ENCODE measurements at regions not wholly inside any gene's neighbourhood (a gene's known extent, or its start where the extent isn't known, plus 50 kb on each side); places are given as distances from the start of the nearest gene placed in this dataset.

- 24 to 28% methylated on average over 1 of the region's 1 CpG for WGBS, 2 donors
- H3K9me3 ChIP-seq (ENCODE audit: control insufficient read depth in 2 of 2, insufficient read depth in 1 of 2, low read depth in 1 of 2, low read length in 1 of 2): no peaks in the 10 kb centered on the region
- no peaks in the 10 kb centered on the region for H3K36me3 ChIP-seq (ENCODE audit: control insufficient read depth in 2 of 2, insufficient read depth in 2 of 2, low read length in 1 of 2)
- H3K27me3 ChIP-seq (ENCODE audit: control insufficient read depth in 1 of 2, insufficient read depth in 2 of 2, low read length in 2 of 2): no peaks in the 10 kb centered on the region
- H3K27ac ChIP-seq (ENCODE audit: low read depth in 2 of 2, low read length in 1 of 2): no peak overlapping the region
- no peak overlapping the region for H3K4me3 ChIP-seq (ENCODE audit: low read depth in 1 of 2, low read length in 2 of 2)
- no peaks in the 10 kb centered on the region for H3K4me1 ChIP-seq (ENCODE audit: control insufficient read depth in 2 of 2, insufficient read depth in 2 of 2, low read length in 1 of 2)
These were observed 607.4 kb upstream of the PITX2 start for GRCh38 chr4:111230265-111230664.

- H3K27me3 ChIP-seq (ENCODE audit: control insufficient read depth in 1 of 2, insufficient read depth in 2 of 2, low read length in 2 of 2): no peaks in the 10 kb centered on the region
- 58 to 64% methylated on average over 4 of the region's 4 CpGs for WGBS, 2 donors
- H3K27ac ChIP-seq (ENCODE audit: low read depth in 2 of 2, low read length in 1 of 2): no peak overlapping the region
- no peak overlapping the region for H3K4me3 ChIP-seq (ENCODE audit: low read depth in 1 of 2, low read length in 2 of 2)
- H3K4me1 ChIP-seq (ENCODE audit: control insufficient read depth in 2 of 2, insufficient read depth in 2 of 2, low read length in 1 of 2): no peaks in the 10 kb centered on the region
- no peaks in the 10 kb centered on the region for H3K36me3 ChIP-seq (ENCODE audit: control insufficient read depth in 2 of 2, insufficient read depth in 2 of 2, low read length in 1 of 2)
- H3K9me3 ChIP-seq (ENCODE audit: control insufficient read depth in 2 of 2, insufficient read depth in 1 of 2, low read depth in 1 of 2, low read length in 1 of 2): no peaks in the 10 kb centered on the region
These were observed 608.4 kb upstream of the PITX2 start for GRCh38 chr4:111231281-111231680.

- H3K4me3 ChIP-seq (ENCODE audit: low read depth in 1 of 2, low read length in 2 of 2): no peak overlapping the region
- H3K9me3 ChIP-seq (ENCODE audit: control insufficient read depth in 2 of 2, insufficient read depth in 1 of 2, low read depth in 1 of 2, low read length in 1 of 2): no peaks in the 10 kb centered on the region
- no peaks in the 10 kb centered on the region for H3K27me3 ChIP-seq (ENCODE audit: control insufficient read depth in 1 of 2, insufficient read depth in 2 of 2, low read length in 2 of 2)
- no peak overlapping the region for H3K27ac ChIP-seq (ENCODE audit: low read depth in 2 of 2, low read length in 1 of 2)
- no peaks in the 10 kb centered on the region for H3K4me1 ChIP-seq (ENCODE audit: control insufficient read depth in 2 of 2, insufficient read depth in 2 of 2, low read length in 1 of 2)
- no peaks in the 10 kb centered on the region for H3K36me3 ChIP-seq (ENCODE audit: control insufficient read depth in 2 of 2, insufficient read depth in 2 of 2, low read length in 1 of 2)
- 53 to 59% methylated on average over 8 of the region's 8 CpGs for WGBS, 2 donors
These were observed 612.1 kb upstream of the PITX2 start for GRCh38 chr4:111234939-111235338.

GRCh38 chr4:111263836-111264235 lies 641.0 kb upstream of the PITX2 start:
- H3K4me1 ChIP-seq (ENCODE audit: control insufficient read depth in 2 of 2, insufficient read depth in 2 of 2, low read length in 1 of 2): no peaks in the 10 kb centered on the region
- H3K27ac ChIP-seq (ENCODE audit: low read depth in 2 of 2, low read length in 1 of 2): no peak overlapping the region
- no peak overlapping the region for H3K4me3 ChIP-seq (ENCODE audit: low read depth in 1 of 2, low read length in 2 of 2)
- H3K36me3 ChIP-seq (ENCODE audit: control insufficient read depth in 2 of 2, insufficient read depth in 2 of 2, low read length in 1 of 2): no peaks in the 10 kb centered on the region
- H3K9me3 ChIP-seq (ENCODE audit: control insufficient read depth in 2 of 2, insufficient read depth in 1 of 2, low read depth in 1 of 2, low read length in 1 of 2): no peaks in the 10 kb centered on the region
- no peaks in the 10 kb centered on the region for H3K27me3 ChIP-seq (ENCODE audit: control insufficient read depth in 1 of 2, insufficient read depth in 2 of 2, low read length in 2 of 2)
- 68% methylated on average over 5 of the region's 5 CpGs for WGBS, 2 donors

- H3K27me3 ChIP-seq (ENCODE audit: control insufficient read depth in 1 of 2, insufficient read depth in 2 of 2, low read length in 2 of 2): no peaks in the 10 kb centered on the region
These were observed 644.1 kb upstream of the PITX2 start for GRCh38 chr4:111266937-111267336.

GRCh38 chr4:111267786-111268185 lies 644.9 kb upstream of the PITX2 start:
- H3K27ac ChIP-seq (ENCODE audit: low read depth in 2 of 2, low read length in 1 of 2): no peak overlapping the region
- no peaks in the 10 kb centered on the region for H3K36me3 ChIP-seq (ENCODE audit: control insufficient read depth in 2 of 2, insufficient read depth in 2 of 2, low read length in 1 of 2)
- H3K9me3 ChIP-seq (ENCODE audit: control insufficient read depth in 2 of 2, insufficient read depth in 1 of 2, low read depth in 1 of 2, low read length in 1 of 2): no peaks in the 10 kb centered on the region
- no peaks in the 10 kb centered on the region for H3K27me3 ChIP-seq (ENCODE audit: control insufficient read depth in 1 of 2, insufficient read depth in 2 of 2, low read length in 2 of 2)
- no peaks in the 10 kb centered on the region for H3K4me1 ChIP-seq (ENCODE audit: control insufficient read depth in 2 of 2, insufficient read depth in 2 of 2, low read length in 1 of 2)
- no peak overlapping the region for H3K4me3 ChIP-seq (ENCODE audit: low read depth in 1 of 2, low read length in 2 of 2)
- WGBS, 2 donors: 70 to 73% methylated on average over 2 of the region's 2 CpGs

More at GRCh38 chr4:111266937-111267336, 644.1 kb upstream of the PITX2 start:
- Histone ChIP-seq H3K27ac (ENCODE audit: low read depth in 2 of 2, low read length in 1 of 2) (no peak overlapping the region), H3K4me3 (ENCODE audit: low read depth in 1 of 2, low read length in 2 of 2) (no peak overlapping the region), H3K9me3 (ENCODE audit: control insufficient read depth in 2 of 2, insufficient read depth in 1 of 2, low read depth in 1 of 2, low read length in 1 of 2) (no peaks in the 10 kb centered on the region), H3K36me3 (ENCODE audit: control insufficient read depth in 2 of 2, insufficient read depth in 2 of 2, low read length in 1 of 2) (no peaks in the 10 kb centered on the region), H3K4me1 (ENCODE audit: control insufficient read depth in 2 of 2, insufficient read depth in 2 of 2, low read length in 1 of 2) (no peaks in the 10 kb centered on the region)
- WGBS, 2 donors: 66 to 73% methylated on average over 5 of the region's 5 CpGs

GRCh38 chr4:111268769-111269414 lies 646.0 kb upstream of the PITX2 start:
- no peak overlapping the region for H3K4me3 ChIP-seq (ENCODE audit: low read depth in 1 of 2, low read length in 2 of 2)
- H3K27me3 ChIP-seq (ENCODE audit: control insufficient read depth in 1 of 2, insufficient read depth in 2 of 2, low read length in 2 of 2): no peaks in the 10 kb centered on the region
- H3K4me1 ChIP-seq (ENCODE audit: control insufficient read depth in 2 of 2, insufficient read depth in 2 of 2, low read length in 1 of 2): no peaks in the 10 kb centered on the region
- 50 to 51% methylated on average over 2 of the region's 2 CpGs for WGBS, 2 donors
- H3K27ac ChIP-seq (ENCODE audit: low read depth in 2 of 2, low read length in 1 of 2): no peak overlapping the region
- no peaks in the 10 kb centered on the region for H3K9me3 ChIP-seq (ENCODE audit: control insufficient read depth in 2 of 2, insufficient read depth in 1 of 2, low read depth in 1 of 2, low read length in 1 of 2)
- no peaks in the 10 kb centered on the region for H3K36me3 ChIP-seq (ENCODE audit: control insufficient read depth in 2 of 2, insufficient read depth in 2 of 2, low read length in 1 of 2)

GRCh38 chr4:111269439-111269838 lies 646.6 kb upstream of the PITX2 start:
- H3K4me3 ChIP-seq (ENCODE audit: low read depth in 1 of 2, low read length in 2 of 2): no peak overlapping the region
- no peak overlapping the region for H3K27ac ChIP-seq (ENCODE audit: low read depth in 2 of 2, low read length in 1 of 2)
- no peaks in the 10 kb centered on the region for H3K9me3 ChIP-seq (ENCODE audit: control insufficient read depth in 2 of 2, insufficient read depth in 1 of 2, low read depth in 1 of 2, low read length in 1 of 2)
- H3K4me1 ChIP-seq (ENCODE audit: control insufficient read depth in 2 of 2, insufficient read depth in 2 of 2, low read length in 1 of 2): no peaks in the 10 kb centered on the region
- WGBS, 2 donors: 42 to 67% methylated on average over 2 of the region's 2 CpGs
- H3K36me3 ChIP-seq (ENCODE audit: control insufficient read depth in 2 of 2, insufficient read depth in 2 of 2, low read length in 1 of 2): no peaks in the 10 kb centered on the region
- H3K27me3 ChIP-seq (ENCODE audit: control insufficient read depth in 1 of 2, insufficient read depth in 2 of 2, low read length in 2 of 2): no peaks in the 10 kb centered on the region

GRCh38 chr4:111274060-111274459 lies 651.2 kb upstream of the PITX2 start:
- Histone ChIP-seq H3K9me3 (ENCODE audit: control insufficient read depth in 2 of 2, insufficient read depth in 1 of 2, low read depth in 1 of 2, low read length in 1 of 2) (no peaks in the 10 kb centered on the region), H3K36me3 (ENCODE audit: control insufficient read depth in 2 of 2, insufficient read depth in 2 of 2, low read length in 1 of 2) (no peaks in the 10 kb centered on the region), H3K4me3 (ENCODE audit: low read depth in 1 of 2, low read length in 2 of 2) (no peak overlapping the region), H3K27ac (ENCODE audit: low read depth in 2 of 2, low read length in 1 of 2) (no peak overlapping the region), H3K4me1 (ENCODE audit: control insufficient read depth in 2 of 2, insufficient read depth in 2 of 2, low read length in 1 of 2) (no peaks in the 10 kb centered on the region), H3K27me3 (ENCODE audit: control insufficient read depth in 1 of 2, insufficient read depth in 2 of 2, low read length in 2 of 2) (no peaks in the 10 kb centered on the region)
- 80 to 85% methylated on average over 3 of the region's 3 CpGs for WGBS, 2 donors

GRCh38 chr4:111274486-111274885 lies 651.6 kb upstream of the PITX2 start:
- Histone ChIP-seq H3K27me3 (ENCODE audit: control insufficient read depth in 1 of 2, insufficient read depth in 2 of 2, low read length in 2 of 2) (no peaks in the 10 kb centered on the region), H3K36me3 (ENCODE audit: control insufficient read depth in 2 of 2, insufficient read depth in 2 of 2, low read length in 1 of 2) (no peaks in the 10 kb centered on the region), H3K27ac (ENCODE audit: low read depth in 2 of 2, low read length in 1 of 2) (no peak overlapping the region), H3K9me3 (ENCODE audit: control insufficient read depth in 2 of 2, insufficient read depth in 1 of 2, low read depth in 1 of 2, low read length in 1 of 2) (no peaks in the 10 kb centered on the region), H3K4me3 (ENCODE audit: low read depth in 1 of 2, low read length in 2 of 2) (no peak overlapping the region), H3K4me1 (ENCODE audit: control insufficient read depth in 2 of 2, insufficient read depth in 2 of 2, low read length in 1 of 2) (no peaks in the 10 kb centered on the region)
- WGBS, 2 donors: 80 to 81% methylated on average over 6 of the region's 6 CpGs
